H1 (cell line): ENCODE measurements at regions not wholly inside any gene's neighbourhood (a gene's known extent, or its start where the extent isn't known, plus 50 kb on each side); places are given as distances from the start of the nearest gene placed in this dataset.

Experiments
- CTCF ChIA-PET: fragments of 300-600 bp; sonication (Branson Sonifier 250); formaldehyde crosslinking; loops from one replicate; lab custom pipeline; 2021; ENCODE audit not compliant: partially characterized antibody; lab: Charles Lee
- POLR2A ChIA-PET: fragments of 300-600 bp; sonication (Branson Sonifier 250); formaldehyde crosslinking; loops from one replicate; lab custom pipeline; 2021; ENCODE audit warnings: inconsistent platforms; ENCODE audit not compliant: partially characterized antibody; lab: Charles Lee
- DNase-seq, 2 experiments: peaks; one replicate each; pipeline versions ENCODE4 v3.0.0 to v3.0.0-alpha.2; 2010 to 2022; ENCODE audit warnings: low spot score in 2 of 2, low read depth in 1 of 2, mixed read lengths in 1 of 2
- FAIRE-seq: peaks from 2 replicates; lab custom pipeline; 2011; peaks lifted over from hg19 to GRCh38; lab: Jason Lieb, UNC
- H2AFZ ChIP-seq: 2 replicates; pipeline ENCODE4 v1.8.1; 2012; ENCODE audit warnings: low read length, inconsistent platforms
- H2AK5ac ChIP-seq: 2 replicates; pipeline ENCODE4 v1.6.1; 2013; ENCODE audit warnings: low read depth, low read length
- H2BK120ac ChIP-seq: replicated peaks from 2 replicates; pipeline ENCODE3; 2013; ENCODE audit warnings: low read depth, low read length, inconsistent platforms
- H2BK12ac ChIP-seq: 2 replicates; pipeline ENCODE4 v1.6.1; 2013; ENCODE audit warnings: low read depth, low read length
- H2BK15ac ChIP-seq: 2 replicates; pipeline ENCODE4 v1.6.1; 2013; ENCODE audit warnings: low read length
- H2BK20ac ChIP-seq: 2 replicates; pipeline ENCODE4 v1.6.1; 2013; ENCODE audit warnings: low read length
- H2BK5ac ChIP-seq: 2 replicates; pipeline ENCODE4 v1.6.1; 2013; ENCODE audit warnings: low read depth, low read length
- H3K14ac ChIP-seq: 2 replicates; pipeline ENCODE4 v1.6.1; 2013; ENCODE audit warnings: inconsistent platforms; ENCODE audit not compliant: insufficient read length
- H3K18ac ChIP-seq: 2 replicates; pipeline ENCODE4 v1.6.1; 2013; ENCODE audit warnings: low read length; ENCODE audit errors: extremely low read depth
- H3K23ac ChIP-seq: 2 replicates; pipeline ENCODE4 v1.6.1; 2013; ENCODE audit warnings: inconsistent platforms; ENCODE audit not compliant: insufficient read length
- H3K23me2 ChIP-seq: 2 replicates; pipeline ENCODE4 v1.6.1; 2013; ENCODE audit warnings: low read depth, low read length
- H3K27ac ChIP-seq: 2 replicates; pipeline ENCODE4 v1.6.1; 2011; ENCODE audit warnings: low read depth, low read length, inconsistent platforms
- H3K27me3 ChIP-seq, 4 experiments: replicated peaks in 1 of 4; 1 replicate in 1 of 4; 2 replicates in 3 of 4; pipeline versions ENCODE4 v1.6.1 to v1.8.1; 2011 to 2013; ENCODE audit warnings: low read length in 3 of 4, mild to moderate bottlenecking in 3 of 4, inconsistent platforms in 2 of 4, mixed read lengths in 2 of 4, moderate library complexity in 1 of 4; ENCODE audit not compliant: control insufficient read depth in 3 of 4, insufficient read depth in 3 of 4; ENCODE audit errors: extremely low read depth in 1 of 4
- H3K36me3 ChIP-seq, 4 experiments: 2 replicates each; pipeline versions ENCODE4 v1.6.1 to v1.8.1; 2011 to 2013; ENCODE audit warnings: mild to moderate bottlenecking in 4 of 4, low read length in 3 of 4, moderate library complexity in 2 of 4, control low read depth in 1 of 4, inconsistent platforms in 1 of 4; ENCODE audit not compliant: insufficient read depth in 4 of 4, control insufficient read depth in 2 of 4
- H3K4ac ChIP-seq: replicated peaks from 2 replicates; pipeline ENCODE3; 2013; ENCODE audit warnings: low read length, low read depth, mixed read lengths, inconsistent platforms; ENCODE audit not compliant: insufficient read length
- H3K4me1 ChIP-seq, 4 experiments: replicated peaks in 1 of 4; 1 replicate in 1 of 4; 2 replicates in 3 of 4; pipeline versions ENCODE4 v1.6.1 to v1.8.1; 2011 to 2013; ENCODE audit warnings: low read length in 3 of 4, inconsistent platforms in 2 of 4, mixed read lengths in 1 of 4; ENCODE audit not compliant: insufficient read depth in 4 of 4, control insufficient read depth in 3 of 4
- H3K4me2 ChIP-seq, 2 experiments: 2 replicates each; pipeline versions ENCODE4 v1.6.1 to v1.8.1; 2011 to 2013; ENCODE audit warnings: low read depth in 2 of 2, low read length in 2 of 2, control low read depth in 1 of 2, inconsistent platforms in 1 of 2, mild to moderate bottlenecking in 1 of 2; ENCODE audit not compliant: insufficient read depth in 1 of 2
- H3K4me3 ChIP-seq, 4 experiments: fragments of 200-600, 300-600 bp in 1 of 4; sonication (generic), shearing (Covaris generic), sonication (Bioruptor Twin) in 1 of 4; 2 replicates each; pipeline versions ENCODE4 v1.5.1 to v1.8.1; 2011 to 2016; ENCODE audit warnings: low read length in 4 of 4, low read depth in 3 of 4, control low read depth in 2 of 4, inconsistent platforms in 2 of 4, mild to moderate bottlenecking in 2 of 4, mixed read lengths in 1 of 4, moderate library complexity in 1 of 4; ENCODE audit not compliant: insufficient read depth in 2 of 4; ENCODE audit errors: extremely low read depth in 1 of 4
- H3K56ac ChIP-seq: replicated peaks from 2 replicates; pipeline ENCODE3; 2013; ENCODE audit warnings: low read depth, mild to moderate bottlenecking, mixed read lengths, low read length, inconsistent platforms; ENCODE audit not compliant: insufficient read length
- H3K79me1 ChIP-seq: 2 replicates; pipeline ENCODE4 v1.6.1; 2013; ENCODE audit warnings: low read depth, low read length, control low read depth
- H3K79me2 ChIP-seq, 2 experiments: 2 replicates each; pipeline versions ENCODE4 v1.6.1 to v1.8.1; 2012 to 2013; ENCODE audit warnings: low read length in 2 of 2, mild to moderate bottlenecking in 2 of 2, inconsistent platforms in 1 of 2; ENCODE audit not compliant: insufficient read depth in 2 of 2, control insufficient read depth in 1 of 2
- H3K9ac ChIP-seq, 4 experiments: replicated peaks in 1 of 4; 1 replicate in 1 of 4; 2 replicates in 3 of 4; pipeline versions ENCODE4 v1.6.1 to v1.8.1; 2011 to 2013; ENCODE audit warnings: low read depth in 3 of 4, low read length in 3 of 4, control low read depth in 2 of 4, mild to moderate bottlenecking in 2 of 4, moderate library complexity in 2 of 4, inconsistent platforms in 1 of 4; ENCODE audit errors: extremely low read depth in 1 of 4
- H3K9me3 ChIP-seq, 2 experiments: 2 replicates each; pipeline versions ENCODE4 v1.6.1 to v1.8.1; 2012 to 2013; ENCODE audit warnings: mild to moderate bottlenecking in 2 of 2, moderate library complexity in 2 of 2, control low read depth in 1 of 2, inconsistent platforms in 1 of 2, low read depth in 1 of 2, low read length in 1 of 2, mixed read lengths in 1 of 2; ENCODE audit not compliant: insufficient read depth in 2 of 2
- H4K20me1 ChIP-seq, 2 experiments: replicated peaks in 1 of 2; 2 replicates each; pipeline versions ENCODE3 to v1.8.1; 2011 to 2013; ENCODE audit warnings: inconsistent platforms in 2 of 2, low read length in 2 of 2, mild to moderate bottlenecking in 1 of 2; ENCODE audit not compliant: insufficient read depth in 2 of 2, control insufficient read depth in 1 of 2
- H4K5ac ChIP-seq: 2 replicates; pipeline ENCODE4 v1.6.1; 2013; ENCODE audit warnings: low read length, low read depth, mixed read lengths, inconsistent platforms; ENCODE audit not compliant: insufficient read length
- H4K8ac ChIP-seq: 2 replicates; pipeline ENCODE4 v1.8.0; 2013; ENCODE audit warnings: mild to moderate bottlenecking, moderate library complexity, low read length, inconsistent platforms; ENCODE audit not compliant: insufficient read depth; ENCODE audit errors: extremely low read depth
- H4K91ac ChIP-seq: replicated peaks from 2 replicates; pipeline ENCODE3; 2013; ENCODE audit warnings: low read length, mixed read lengths, inconsistent platforms; ENCODE audit not compliant: insufficient read length
- GTF2F1 ChIP-seq: IDR thresholded peaks from 2 replicates; pipeline ENCODE4 v1.6.1; 2012; ENCODE audit warnings: low read depth, low read length, improper control_type of control experiment, borderline replicate concordance
- RNF2 ChIP-seq: fragments of 200-900, 300-1000 bp; sonication (generic); IDR thresholded peaks from 2 replicates; pipeline ENCODE4 v1.7.1; 2016; ENCODE audit warnings: borderline replicate concordance, low read depth, mild to moderate bottlenecking, antibody characterized with exemption, low read length; ENCODE audit not compliant: poor library complexity, severe bottlenecking; ENCODE audit errors: missing control alignments
- WGBS, 2 experiments: shearing (Covaris generic) in 1 of 2; methylation state at CpG; one replicate each; pipeline versions ENCODE4 v1.1.6 to v1.1.7; 2013 to 2015; ENCODE audit warnings: low lambda C conversion rate in 2 of 2, mixed read lengths in 2 of 2, inconsistent platforms in 1 of 2, low coverage in 1 of 2, missing lambda C conversion rate in 1 of 2; ENCODE audit not compliant: insufficient replicate concordance in 2 of 2, insufficient coverage in 1 of 2, insufficient read length in 1 of 2; ENCODE audit errors: extremely low coverage in 1 of 2, missing lambda C conversion rate in 1 of 2; 5-methylcytosine and 5-hydroxymethylcytosine counted together

DNA sequence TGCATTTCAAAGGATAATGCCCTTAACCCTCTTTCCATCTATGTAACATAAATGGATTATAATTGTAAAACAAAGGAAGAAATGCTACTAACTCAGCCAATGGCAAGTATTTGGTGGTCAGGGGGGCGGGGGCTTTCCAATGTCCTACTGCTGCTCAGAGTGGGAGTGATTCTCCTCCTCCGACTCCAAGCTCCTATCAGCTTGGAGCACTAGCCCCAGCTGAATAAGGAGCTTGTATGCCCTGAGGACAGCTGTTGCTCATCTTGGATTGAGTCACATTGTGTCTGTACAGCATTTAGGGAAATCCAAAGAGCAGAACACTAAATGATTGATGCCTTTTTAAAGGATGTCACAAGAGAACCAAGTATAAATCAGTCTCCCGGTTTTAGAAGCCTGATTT lies 105.6 kb upstream of the ZNF521 start:
- Histone ChIP-seq H3K56ac (no peak overlapping the region), H2BK20ac (no peak overlapping the region), H3K23me2 (no peaks in the 10 kb centered on the region), H3K4ac (no peak overlapping the region), H3K79me2 (no peaks in the 10 kb centered on the region), H3K4me3 (no peak overlapping the region), H2BK120ac (no peak overlapping the region), H3K36me3 (no peaks in the 10 kb centered on the region), H3K14ac (no peak overlapping the region), H4K8ac (no peak overlapping the region), H2BK5ac (no peak overlapping the region), H3K9ac (no peak overlapping the region), H3K4me2 (no peak overlapping the region), H3K18ac (no peak overlapping the region), H2BK15ac (no peak overlapping the region), H4K91ac (no peak overlapping the region), H2BK12ac (no peak overlapping the region), H3K27me3 (no peaks in the 10 kb centered on the region), H3K4me1 (0 out of 7 replicates have a peak, but pooled peaks cover 0 to 3% (median under 1%) of the 10 kb centered on the region in 4 experiments), H3K9me3 (no peaks in the 10 kb centered on the region), H4K20me1 (no peaks in the 10 kb centered on the region), H4K5ac (no peak overlapping the region), H2AFZ (no peak overlapping the region), H3K79me1 (no peaks in the 10 kb centered on the region), H3K27ac (no peak overlapping the region), H3K23ac (no peak overlapping the region), H2AK5ac (no peak overlapping the region)
- POLR2A ChIA-PET, result no interaction called here
- DNase-seq (no peak), FAIRE-seq (no peak)
- CTCF ChIA-PET, result interaction anchor here (0.8 kb wide), 1 partner anchor 413 kb away, joined by 3 read pairs; no protein-coding TSS in a partner anchor
- WGBS, 2 experiments, result 95% methylated on average over 3 of the region's 3 CpGs; no CpG with 5 or more reads in 1 of the 2 experiments
- TF ChIP-seq RNF2 (no peak), GTF2F1 (no peak)
